ENCODE measurements at regions not wholly inside any gene's neighbourhood (a gene's known extent, or its start where the extent isn't known, plus 50 kb on each side); places are given as distances from the start of the nearest gene placed in this dataset.

DNA sequence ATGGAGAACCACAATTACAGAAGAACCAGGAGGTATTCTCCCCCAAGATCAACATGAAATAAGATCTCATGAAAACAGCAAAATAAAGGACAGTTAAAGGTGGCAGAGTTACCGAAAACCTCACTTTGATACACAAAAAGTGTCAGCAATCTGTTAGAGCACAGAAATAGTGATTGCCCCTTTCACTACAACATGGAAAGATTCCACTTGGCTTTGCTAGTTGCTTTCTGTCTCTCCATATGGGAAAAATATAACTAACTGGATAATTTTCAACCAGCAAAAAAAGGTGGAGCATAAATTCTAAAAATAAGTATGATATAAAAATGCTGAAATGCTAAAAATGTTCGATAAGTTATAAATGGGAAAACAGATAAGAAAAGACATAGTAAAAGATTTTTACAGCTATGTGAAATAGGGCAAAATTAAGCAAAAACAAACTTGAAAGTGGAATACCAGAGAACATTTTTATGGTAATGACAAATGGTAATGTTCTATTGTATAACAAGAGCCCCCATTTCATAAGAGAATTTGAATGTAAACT lies 90.2 kb downstream of the GPR85 start:
- DNase-seq = no peak
- POLR2A ChIA-PET = no interaction called here
- WGBS (ENCODE audit: low lambda C conversion rate) = 60% methylated on average over 2 of the region's 2 CpGs
- H3K27me3 ChIP-seq (ENCODE audit: insufficient read depth) = no peaks in the 10 kb centered on the region
- peak overlapping the region in 1 of 2 experiments; percentile 71; a peak in 1 of 4 replicates for H3K27ac ChIP-seq (ENCODE audit: low read depth in 2 of 2, low read length in 1 of 2)
- no peak overlapping the region for H3K9ac ChIP-seq
- no peaks in the 10 kb centered on the region for H3K9me3 ChIP-seq
- H3K36me3 ChIP-seq (replicated peaks in 1 of 2; ENCODE audit: control insufficient read depth in 1 of 2, insufficient read depth in 2 of 2, low read length in 1 of 2) = no peaks in the 10 kb centered on the region
- H3K4me3 ChIP-seq (ENCODE audit: low read depth in 2 of 2, low read length in 1 of 2) = no peak overlapping the region
- peaks cover 0 to 9% of the 10 kb centered on the region in 2 experiments; a peak in 1 of 4 replicates for H3K4me1 ChIP-seq (ENCODE audit: control insufficient read depth in 1 of 2, insufficient read depth in 2 of 2, low read depth in 1 of 2, low read length in 1 of 2)
- TF ChIP-seq MXI1 (IDR thresholded peaks at IDR 0.05; ENCODE audit: low read depth, low read length) = no peak
- TF ChIP-seq, protein P1, sequence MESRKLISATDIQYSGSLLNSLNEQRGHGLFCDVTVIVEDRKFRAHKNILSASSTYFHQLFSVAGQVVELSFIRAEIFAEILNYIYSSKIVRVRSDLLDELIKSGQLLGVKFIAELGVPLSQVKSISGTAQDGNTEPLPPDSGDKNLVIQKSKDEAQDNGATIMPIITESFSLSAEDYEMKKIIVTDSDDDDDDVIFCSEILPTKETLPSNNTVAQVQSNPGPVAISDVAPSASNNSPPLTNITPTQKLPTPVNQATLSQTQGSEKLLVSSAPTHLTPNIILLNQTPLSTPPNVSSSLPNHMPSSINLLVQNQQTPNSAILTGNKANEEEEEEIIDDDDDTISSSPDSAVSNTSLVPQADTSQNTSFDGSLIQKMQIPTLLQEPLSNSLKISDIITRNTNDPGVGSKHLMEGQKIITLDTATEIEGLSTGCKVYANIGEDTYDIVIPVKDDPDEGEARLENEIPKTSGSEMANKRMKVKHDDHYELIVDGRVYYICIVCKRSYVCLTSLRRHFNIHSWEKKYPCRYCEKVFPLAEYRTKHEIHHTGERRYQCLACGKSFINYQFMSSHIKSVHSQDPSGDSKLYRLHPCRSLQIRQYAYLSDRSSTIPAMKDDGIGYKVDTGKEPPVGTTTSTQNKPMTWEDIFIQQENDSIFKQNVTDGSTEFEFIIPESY (IDR thresholded peaks at IDR 0.05; ENCODE audit: borderline replicate concordance, low read depth) = no peak
- no peak for TF ChIP-seq TCF12 (IDR thresholded peaks at IDR 0.05)
- TF ChIP-seq JUND (IDR thresholded peaks at IDR 0.05) = no peak
- TF ChIP-seq FOXJ3 (CRISPR knock-in tag; IDR thresholded peaks at IDR 0.05) = no peak
- CTCF ChIA-PET = interaction anchor here (0.9 kb wide), 1 partner anchor 11 kb away, joined by 3 read pairs; no protein-coding TSS in a partner anchor
- no peaks in the 10 kb centered on the region for H4K20me1 ChIP-seq (ENCODE audit: insufficient read depth)
- H3K9me2 ChIP-seq = no peaks in the 10 kb centered on the region
- peaks cover 19% of the 10 kb centered on the region for H3K79me2 ChIP-seq (ENCODE audit: insufficient read depth)
- H2AFZ ChIP-seq (ENCODE audit: low read depth) = peak overlapping the region; percentile 26; the same call in 1 of the 2 replicates
- no peak overlapping the region for H3K4me2 ChIP-seq
- peaks cover 19% of the 10 kb centered on the region for H3F3A ChIP-seq (replicated peaks; ENCODE audit: insufficient read depth)

DNA sequence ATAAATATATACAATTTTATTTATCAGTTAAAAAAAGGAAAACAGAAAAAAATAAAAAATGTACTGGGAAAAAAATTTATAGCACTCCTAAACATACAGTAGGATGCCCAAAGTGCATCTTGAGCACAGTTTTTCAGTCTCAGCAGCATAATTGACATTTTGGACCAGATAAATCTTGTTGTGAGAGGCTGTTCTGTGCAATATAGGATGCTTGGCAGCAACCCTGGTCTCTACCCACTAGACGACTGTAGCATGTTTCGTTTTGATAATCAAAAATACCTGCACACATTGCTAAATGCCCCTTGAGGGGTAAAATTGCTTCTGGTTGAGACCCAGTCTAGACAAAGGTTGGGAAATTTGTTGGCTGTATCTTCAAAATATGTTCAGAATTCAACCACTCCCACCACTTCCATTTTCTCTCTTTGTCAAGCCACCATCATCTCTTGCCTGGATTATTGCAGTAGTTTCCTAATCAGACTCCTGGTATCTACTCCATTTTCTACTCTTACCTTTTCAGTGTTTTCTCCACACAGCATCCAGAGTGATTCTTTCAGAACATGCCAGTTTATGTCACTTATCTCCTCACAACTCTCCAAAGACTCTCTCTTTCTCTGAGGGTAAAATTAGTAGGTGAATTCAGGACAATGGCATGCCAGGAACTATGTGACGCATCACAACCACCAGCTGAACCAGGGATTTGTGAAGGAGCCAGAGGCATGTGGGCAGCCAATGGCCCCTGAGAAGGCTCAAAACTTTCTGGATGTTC lies 91.4 kb downstream of the GPR85 start:
- H3F3A ChIP-seq (replicated peaks; ENCODE audit: insufficient read depth) = peaks cover 19% of the 10 kb centered on the region
- CTCF ChIA-PET = no interaction called here
- no peaks in the 10 kb centered on the region for H4K20me1 ChIP-seq (ENCODE audit: insufficient read depth)
- H2AFZ ChIP-seq (ENCODE audit: low read depth) = peak overlapping the region; percentile 54
- no peaks in the 10 kb centered on the region for H3K36me3 ChIP-seq (replicated peaks in 1 of 2; ENCODE audit: control insufficient read depth in 1 of 2, insufficient read depth in 2 of 2, low read length in 1 of 2)
- peak overlapping the region in 1 of 2 experiments; percentile 11; a peak in 1 of 4 replicates for H3K4me3 ChIP-seq (ENCODE audit: low read depth in 2 of 2, low read length in 1 of 2)
- H3K9me2 ChIP-seq = no peaks in the 10 kb centered on the region
- DNase-seq = no peak
- no peaks in the 10 kb centered on the region for H3K27me3 ChIP-seq (ENCODE audit: insufficient read depth)
- H3K4me2 ChIP-seq = peak overlapping the region; percentile 48; the same call in 1 of the 2 replicates
- TF ChIP-seq, protein P2, sequence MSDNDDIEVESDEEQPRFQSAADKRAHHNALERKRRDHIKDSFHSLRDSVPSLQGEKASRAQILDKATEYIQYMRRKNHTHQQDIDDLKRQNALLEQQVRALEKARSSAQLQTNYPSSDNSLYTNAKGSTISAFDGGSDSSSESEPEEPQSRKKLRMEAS (IDR thresholded peaks at IDR 0.05; ENCODE audit: low read depth) = peak; percentile 79
- TF ChIP-seq MEF2A (IDR thresholded peaks at IDR 0.05; ENCODE audit: borderline replicate concordance, low read depth) (peak; percentile 97), NFIC (IDR thresholded peaks at IDR 0.05; ENCODE audit: borderline replicate concordance) (0 out of 2 replicates have a peak, but pooled peaks have one; percentile 28), CHD2 (IDR thresholded peaks at IDR 0.05; ENCODE audit: low read length, partially characterized antibody) (no peak), GATA2 (CRISPR knock-in tag; IDR thresholded peaks at IDR 0.05) (no peak), POLR2AphosphoS5 (IDR thresholded peaks at IDR 0.05; ENCODE audit: low read depth, low read length) (no peak; the same call in 1 of the 2 replicates), JUND (IDR thresholded peaks at IDR 0.05) (peak; percentile 67), TCF12 (IDR thresholded peaks at IDR 0.05) (peak; percentile 54), FOXJ3 (CRISPR knock-in tag; IDR thresholded peaks at IDR 0.05) (no peak), RCOR1 (IDR thresholded peaks at IDR 0.05; ENCODE audit: low read length) (no peak), FOSL2 (IDR thresholded peaks at IDR 0.05; ENCODE audit: borderline replicate concordance, low read depth) (peak; percentile 75), EP300 (IDR thresholded peaks at IDR 0.05; ENCODE audit: borderline replicate concordance in 1 of 2, low read depth in 1 of 2, low read length in 1 of 2) (peak in 1 of 2 experiments; percentile 52; a peak in 1 of 4 replicates), TEAD4 (IDR thresholded peaks at IDR 0.05; ENCODE audit: borderline replicate concordance, insufficient read depth) (peak; percentile 75; the same call in 1 of the 2 replicates), RAD21 (IDR thresholded peaks at IDR 0.05; ENCODE audit: low read length) (no peak), FOXM1 (IDR thresholded peaks at IDR 0.05; ENCODE audit: low read depth) (no peak)
- TF ChIP-seq, protein P3, sequence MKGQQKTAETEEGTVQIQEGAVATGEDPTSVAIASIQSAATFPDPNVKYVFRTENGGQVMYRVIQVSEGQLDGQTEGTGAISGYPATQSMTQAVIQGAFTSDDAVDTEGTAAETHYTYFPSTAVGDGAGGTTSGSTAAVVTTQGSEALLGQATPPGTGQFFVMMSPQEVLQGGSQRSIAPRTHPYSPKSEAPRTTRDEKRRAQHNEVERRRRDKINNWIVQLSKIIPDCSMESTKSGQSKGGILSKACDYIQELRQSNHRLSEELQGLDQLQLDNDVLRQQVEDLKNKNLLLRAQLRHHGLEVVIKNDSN (IDR thresholded peaks at IDR 0.05; ENCODE audit: borderline replicate concordance, low read depth) = no peak
- TF ChIP-seq, protein P4, sequence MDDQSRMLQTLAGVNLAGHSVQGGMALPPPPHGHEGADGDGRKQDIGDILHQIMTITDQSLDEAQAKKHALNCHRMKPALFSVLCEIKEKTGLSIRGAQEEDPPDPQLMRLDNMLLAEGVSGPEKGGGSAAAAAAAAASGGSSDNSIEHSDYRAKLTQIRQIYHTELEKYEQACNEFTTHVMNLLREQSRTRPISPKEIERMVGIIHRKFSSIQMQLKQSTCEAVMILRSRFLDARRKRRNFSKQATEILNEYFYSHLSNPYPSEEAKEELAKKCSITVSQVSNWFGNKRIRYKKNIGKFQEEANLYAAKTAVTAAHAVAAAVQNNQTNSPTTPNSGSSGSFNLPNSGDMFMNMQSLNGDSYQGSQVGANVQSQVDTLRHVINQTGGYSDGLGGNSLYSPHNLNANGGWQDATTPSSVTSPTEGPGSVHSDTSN (IDR thresholded peaks at IDR 0.05) = peak; percentile 45; the same call in 1 of the 2 replicates
- TF ChIP-seq, protein P5, sequence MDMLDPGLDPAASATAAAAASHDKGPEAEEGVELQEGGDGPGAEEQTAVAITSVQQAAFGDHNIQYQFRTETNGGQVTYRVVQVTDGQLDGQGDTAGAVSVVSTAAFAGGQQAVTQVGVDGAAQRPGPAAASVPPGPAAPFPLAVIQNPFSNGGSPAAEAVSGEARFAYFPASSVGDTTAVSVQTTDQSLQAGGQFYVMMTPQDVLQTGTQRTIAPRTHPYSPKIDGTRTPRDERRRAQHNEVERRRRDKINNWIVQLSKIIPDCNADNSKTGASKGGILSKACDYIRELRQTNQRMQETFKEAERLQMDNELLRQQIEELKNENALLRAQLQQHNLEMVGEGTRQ (IDR thresholded peaks at IDR 0.05; ENCODE audit: borderline replicate concordance, low read depth, low read length) = no peak
- peaks cover 19% of the 10 kb centered on the region for H3K79me2 ChIP-seq (ENCODE audit: insufficient read depth)
- no peaks in the 10 kb centered on the region for H3K9me3 ChIP-seq
- H3K27ac ChIP-seq (ENCODE audit: low read depth in 2 of 2, low read length in 1 of 2) = peak overlapping the region in 1 of 2 experiments; percentile 71; a peak in 3 of 4 replicates
- WGBS (ENCODE audit: low lambda C conversion rate) = 67% methylated on average over 3 of the region's 3 CpGs
- peaks cover 0 to 9% of the 10 kb centered on the region in 2 experiments; a peak in 1 of 4 replicates for H3K4me1 ChIP-seq (ENCODE audit: control insufficient read depth in 1 of 2, insufficient read depth in 2 of 2, low read depth in 1 of 2, low read length in 1 of 2)
- POLR2A ChIA-PET = no interaction called here
- peak overlapping the region; percentile 53 for H3K9ac ChIP-seq

All from SK-N-SH (cell line).